HEK293T (cell line): ENCODE measurements at regions not wholly inside any gene's neighbourhood (a gene's known extent, or its start where the extent isn't known, plus 50 kb on each side); places are given as distances from the start of the nearest gene placed in this dataset.
"Not testable (repeated sequence)": the region's sequence is repeated elsewhere in the genome, so short reads cannot be mapped to it uniquely, and the experiment has no call there.

Experiments
- CTCF ChIA-PET: fragments of 350-600 bp; formaldehyde crosslinking; extraction: SDS; loops from one replicate; lab custom pipeline; 2021; ENCODE audit warnings: antibody characterized with exemption, inconsistent platforms; lab: Yijun Ruan, JAX
- POLR2A ChIA-PET: fragments of 350-600 bp; formaldehyde crosslinking; extraction: SDS; loops from one replicate; lab custom pipeline; 2020; ENCODE audit warnings: antibody characterized with exemption, inconsistent platforms; lab: Yijun Ruan, JAX
- DNase-seq: peaks from one replicate; pipeline ENCODE4 v3.0.0; 2012; ENCODE audit warnings: mixed read lengths; ENCODE audit errors: extremely low spot score
- ARNT ChIP-seq: fragments of 450-650 bp; IDR thresholded peaks from 2 replicates; pipeline ENCODE4 v1.6.1; 2017; ENCODE audit warnings: mild to moderate bottlenecking
- BHLHE40 ChIP-seq: fragments of 450-650 bp; IDR thresholded peaks from 2 replicates; pipeline ENCODE4 v1.6.1; 2016; ENCODE audit warnings: mild to moderate bottlenecking, moderate library complexity, borderline replicate concordance
- CTBP1 ChIP-seq: fragments of 450-650 bp; IDR thresholded peaks from 2 replicates; pipeline ENCODE4 v1.6.1; 2016; ENCODE audit warnings: borderline replicate concordance
- ELF4 ChIP-seq: fragments of 450-650 bp; IDR thresholded peaks from 2 replicates; pipeline ENCODE4 v1.6.1; 2017; ENCODE audit warnings: antibody characterized with exemption
- FOXA1 ChIP-seq: fragments of 450-650 bp; IDR thresholded peaks from 2 replicates; pipeline ENCODE4 v1.6.1; 2016; ENCODE audit warnings: mild to moderate bottlenecking
- FOXK2 ChIP-seq: fragments of 450-650 bp; IDR thresholded peaks from 2 replicates; pipeline ENCODE4 v1.6.1; 2016; ENCODE audit warnings: mild to moderate bottlenecking
- FOXM1 ChIP-seq: fragments of 450-650 bp; IDR thresholded peaks from 2 replicates; pipeline ENCODE4 v1.6.1; 2017; ENCODE audit warnings: mild to moderate bottlenecking, borderline replicate concordance
- HDGF ChIP-seq: fragments of 450-650 bp; IDR thresholded peaks from 2 replicates; pipeline ENCODE4 v1.6.1; 2017; ENCODE audit warnings: antibody characterized with exemption, borderline replicate concordance
- L3MBTL2 ChIP-seq: fragments of 450-650 bp; conservative IDR thresholded peaks from 2 replicates; pipeline ENCODE4 v1.6.1; 2016; ENCODE audit warnings: mild to moderate bottlenecking
- LEF1 ChIP-seq: fragments of 450-650 bp; IDR thresholded peaks from 2 replicates; pipeline ENCODE4 v1.6.1; 2017; ENCODE audit warnings: mild to moderate bottlenecking, borderline replicate concordance
- NFRKB ChIP-seq: fragments of 450-650 bp; IDR thresholded peaks from 2 replicates; pipeline ENCODE4 v1.6.1; 2016; ENCODE audit warnings: mild to moderate bottlenecking, moderate library complexity
- PKNOX1 ChIP-seq: fragments of 450-650 bp; IDR thresholded peaks from 2 replicates; pipeline ENCODE4 v1.6.1; 2016
- SP1 ChIP-seq: fragments of 450-650 bp; IDR thresholded peaks from 2 replicates; pipeline ENCODE4 v1.6.1; 2017
- SUZ12 ChIP-seq: fragments of 450-650 bp; IDR thresholded peaks from 2 replicates; pipeline ENCODE4 v1.6.1; 2016; ENCODE audit warnings: mild to moderate bottlenecking
- TARDBP ChIP-seq: fragments of 450-650 bp; IDR thresholded peaks from 2 replicates; pipeline ENCODE4 v1.6.1; 2016
- ZNF384 ChIP-seq: fragments of 450-650 bp; IDR thresholded peaks from 2 replicates; pipeline ENCODE4 v1.6.1; 2016

- POLR2A ChIA-PET = no interaction called here
- CTCF ChIA-PET = no interaction called here
- no peak for DNase-seq
- no peak for TF ChIP-seq PKNOX1
- no peak for TF ChIP-seq FOXA1
- no peak for TF ChIP-seq SP1
- TF ChIP-seq FOXK2 = no peak
- no peak for TF ChIP-seq ZNF384
- TF ChIP-seq TARDBP = no peak
- TF ChIP-seq L3MBTL2 = no peak
- no peak for TF ChIP-seq LEF1
- no peak for TF ChIP-seq NFRKB
- TF ChIP-seq BHLHE40 = no peak
- TF ChIP-seq FOXM1 = no peak
- no peak for TF ChIP-seq SUZ12
- no peak for TF ChIP-seq ARNT
- no peak for TF ChIP-seq ELF4
- TF ChIP-seq CTBP1 = no peak
- no peak for TF ChIP-seq HDGF
Measured at GRCh38 chr3:139226731-139227130, 117.1 kb upstream of the MRPS22 start.

GRCh38 chr3:139227165-139227564, 116.7 kb upstream of the MRPS22 start:
- POLR2A ChIA-PET = no interaction called here
- TF ChIP-seq TARDBP = no peak
- no peak for TF ChIP-seq HDGF
- no peak for TF ChIP-seq LEF1
- TF ChIP-seq NFRKB = no peak
- TF ChIP-seq SUZ12 = no peak
- TF ChIP-seq SP1 = no peak
- no peak for TF ChIP-seq ARNT
- TF ChIP-seq FOXM1 = no peak
- no peak for TF ChIP-seq L3MBTL2
- CTCF ChIA-PET = no interaction called here
- no peak for DNase-seq

GRCh38 chr3:139227827-139228226, 116.0 kb upstream of the MRPS22 start:
- no peak for DNase-seq
- CTCF ChIA-PET = no interaction called here
- TF ChIP-seq CTBP1 = no peak
- no peak for TF ChIP-seq ELF4
- TF ChIP-seq FOXK2 = no peak
- no peak for TF ChIP-seq NFRKB
- TF ChIP-seq BHLHE40 = no peak
- no peak for TF ChIP-seq HDGF
- TF ChIP-seq FOXA1 = no peak
- no peak for TF ChIP-seq SUZ12
- TF ChIP-seq TARDBP = no peak
- TF ChIP-seq ZNF384 = no peak
- no peak for TF ChIP-seq PKNOX1
- no peak for TF ChIP-seq ARNT
- no peak for TF ChIP-seq FOXM1
- TF ChIP-seq L3MBTL2 = no peak
- no peak for TF ChIP-seq LEF1
- TF ChIP-seq SP1 = no peak
- POLR2A ChIA-PET = no interaction called here

- CTCF ChIA-PET = no interaction called here
- no peak for TF ChIP-seq CTBP1
- TF ChIP-seq ZNF384 = no peak
- TF ChIP-seq HDGF = no peak
- TF ChIP-seq FOXM1 = no peak
- TF ChIP-seq PKNOX1 = no peak
- TF ChIP-seq TARDBP = no peak
- TF ChIP-seq SUZ12 = no peak
- TF ChIP-seq NFRKB = no peak
- no peak for TF ChIP-seq ELF4
- DNase-seq = no peak
- POLR2A ChIA-PET = no interaction called here
Measured at GRCh38 chr3:139230391-139230790, 113.4 kb upstream of the MRPS22 start.

- CTCF ChIA-PET = no interaction called here
- POLR2A ChIA-PET = no interaction called here
- no peak for DNase-seq
- TF ChIP-seq FOXA1 (no peak), ZNF384 (no peak)
Measured at GRCh38 chr3:139231555-139232281, 112.1 kb upstream of the MRPS22 start.

GRCh38 chr3:139232341-139232740, 111.5 kb upstream of the MRPS22 start:
- CTCF ChIA-PET, POLR2A ChIA-PET, DNase-seq: not testable (repeated sequence)

GRCh38 chr3:139234491-139234890, 109.3 kb upstream of the MRPS22 start:
- no peak for DNase-seq
- POLR2A ChIA-PET = no interaction called here
- TF ChIP-seq NFRKB (no peak), FOXM1 (no peak), PKNOX1 (no peak), LEF1 (no peak), FOXK2 (no peak), ZNF384 (no peak), SP1 (no peak), CTBP1 (no peak), L3MBTL2 (no peak), ELF4 (no peak), FOXA1 (no peak), TARDBP (no peak), SUZ12 (no peak), BHLHE40 (no peak), HDGF (no peak), ARNT (no peak)
- CTCF ChIA-PET = no interaction called here
